GM19025 (cell line): ENCODE measurements at regions not wholly inside any gene's neighbourhood (a gene's known extent, or its start where the extent isn't known, plus 50 kb on each side); places are given as distances from the start of the nearest gene placed in this dataset.

Experiments
- ATAC-seq: cut with Tn5 transposase; IDR thresholded peaks from one replicate; pipeline ENCODE4 v1.9.1; 2021; ENCODE audit warnings: mild to moderate bottlenecking, low read depth, moderate library complexity; ENCODE audit not compliant: unreplicated experiment

DNA sequence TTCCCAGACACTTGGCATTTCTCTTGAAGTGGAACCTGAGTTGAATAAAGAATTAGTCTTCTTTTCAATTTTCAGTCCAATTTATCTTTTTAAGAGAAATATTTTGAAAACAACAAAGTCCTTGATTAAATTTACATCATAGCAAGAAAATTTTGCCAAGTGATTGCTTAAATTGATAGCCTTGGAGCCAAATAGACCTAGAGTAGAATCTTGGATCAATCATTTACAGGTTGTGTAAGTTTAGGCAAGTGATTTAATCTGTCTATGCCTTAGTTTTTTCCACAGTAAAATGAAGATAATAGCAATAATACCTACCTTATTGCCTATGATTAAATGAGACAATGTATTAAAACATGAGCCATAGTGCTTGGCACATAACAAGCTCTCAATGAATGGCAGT, 113.9 kb downstream of the LHX9 start:
- no peak for ATAC-seq

DNA sequence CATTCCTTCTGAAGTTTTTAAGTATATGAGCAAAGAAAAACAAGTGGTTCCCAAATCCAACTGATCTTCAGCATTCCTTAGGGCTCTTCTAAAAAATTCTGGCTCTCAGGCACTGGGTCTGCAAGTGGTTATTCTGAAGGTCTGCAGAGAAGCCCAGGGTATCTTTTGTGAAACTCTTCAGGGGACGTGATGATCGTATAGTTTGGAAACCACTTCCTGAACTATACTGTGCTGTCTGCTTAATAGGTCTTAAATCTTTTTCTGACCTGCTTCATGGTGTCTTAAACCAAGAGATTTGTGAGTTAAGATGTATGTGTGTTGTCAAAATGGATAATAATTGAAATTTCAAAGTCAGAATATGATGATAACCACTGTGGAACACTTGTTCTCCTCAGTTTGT, 115.5 kb downstream of the LHX9 start:
- no peak for ATAC-seq

DNA sequence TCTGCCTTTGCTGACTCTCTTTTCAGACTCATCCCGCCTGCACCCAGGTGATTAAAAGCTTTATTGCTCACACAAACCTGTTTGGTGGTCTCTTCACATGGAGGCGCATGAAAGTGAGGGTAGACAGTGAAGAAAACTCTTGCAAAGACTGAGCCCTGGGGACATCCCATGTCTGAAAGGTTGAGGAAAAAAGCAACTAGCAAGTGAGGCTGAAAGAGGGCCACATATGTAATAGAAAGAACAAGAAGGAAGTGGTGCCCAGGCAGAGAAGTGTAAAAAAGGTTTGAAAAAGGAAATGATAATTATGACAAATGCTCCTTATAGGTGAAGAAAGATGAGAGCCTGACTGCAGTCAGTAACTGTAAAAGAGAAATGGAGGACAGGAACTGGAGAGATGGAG, 115.9 kb upstream of the NEK7 start:
- ATAC-seq, result no peak

DNA sequence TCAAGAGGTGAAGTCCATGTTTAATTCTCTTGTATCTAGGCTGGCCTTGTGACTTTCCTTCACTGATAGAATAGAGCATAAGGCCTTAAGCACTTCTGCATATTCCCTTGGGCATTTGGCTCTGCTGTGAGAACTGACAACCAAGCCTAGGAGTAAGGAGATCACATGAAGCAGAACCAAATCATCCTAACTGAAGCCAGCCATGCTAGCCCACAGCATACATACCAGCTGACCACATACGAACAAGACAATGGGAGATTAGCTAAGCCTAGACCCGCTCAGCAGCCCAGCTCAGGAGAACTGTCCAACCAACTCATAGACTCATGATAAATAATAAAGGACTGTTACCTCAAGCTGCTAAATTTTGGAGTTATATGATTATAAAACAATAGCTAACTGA, 114.6 kb upstream of the NEK7 start:
- ATAC-seq, result no peak

DNA sequence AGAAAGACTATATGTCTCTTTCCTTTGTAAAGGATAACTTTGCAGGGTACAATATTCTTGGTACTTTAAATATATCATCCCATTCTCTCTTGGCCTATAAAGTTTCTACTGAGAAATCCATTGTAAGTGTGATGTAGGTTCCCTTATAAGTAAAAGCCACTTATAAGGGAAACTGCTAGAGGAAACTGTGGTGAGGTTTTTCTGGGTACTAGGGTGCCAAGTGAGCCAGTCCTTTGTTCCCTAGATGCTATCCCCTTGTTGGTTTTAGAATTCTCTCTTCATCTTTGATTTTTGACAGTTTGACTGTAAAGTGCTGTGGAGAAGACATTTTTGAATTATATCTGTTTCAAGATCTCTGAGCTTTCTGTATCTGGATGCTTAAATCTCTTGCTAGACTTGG, 108.9 kb upstream of the NEK7 start:
- ATAC-seq, result no peak

DNA sequence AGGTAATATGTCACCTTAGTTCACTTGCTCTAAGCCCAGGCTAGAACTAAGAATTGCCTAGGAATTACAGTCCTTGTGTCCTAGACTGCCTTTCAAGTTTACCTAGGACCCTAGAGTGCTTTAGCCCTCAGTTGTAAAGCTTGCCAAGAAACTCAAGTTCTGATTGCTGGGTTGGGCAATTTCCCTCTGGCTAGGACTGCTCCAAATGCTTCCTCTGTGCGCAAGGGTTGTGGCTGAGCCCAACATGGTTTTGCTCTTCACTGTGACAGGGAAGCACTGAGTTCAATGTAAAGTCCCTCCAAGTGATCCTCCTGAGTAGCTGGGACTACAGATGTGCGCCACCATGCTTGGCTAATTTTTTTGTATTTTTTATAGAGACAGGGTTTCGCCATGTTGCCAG, 102.3 kb upstream of the NEK7 start:
- ATAC-seq, result no peak

DNA sequence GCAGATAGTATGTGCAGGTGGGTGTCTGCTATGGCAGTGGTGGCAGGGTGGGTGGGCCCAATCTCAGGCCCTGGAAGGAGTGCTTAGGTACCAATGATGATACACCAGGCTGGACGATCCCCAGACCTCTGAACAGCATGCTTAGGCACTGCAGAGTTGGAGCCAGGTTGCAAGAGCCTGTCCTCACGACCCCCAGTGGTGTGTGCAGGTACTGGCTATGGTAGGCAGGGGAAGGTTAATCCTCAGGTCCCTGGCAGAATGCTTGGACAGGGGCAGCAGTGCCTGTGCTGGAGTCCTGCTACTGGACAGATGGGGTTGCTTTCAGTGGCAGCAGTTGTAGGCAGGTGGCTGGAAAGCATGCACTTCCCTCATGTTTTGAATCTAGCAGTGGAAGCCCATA, 100.5 kb upstream of the NEK7 start:
- ATAC-seq, result peak; percentile 49

DNA sequence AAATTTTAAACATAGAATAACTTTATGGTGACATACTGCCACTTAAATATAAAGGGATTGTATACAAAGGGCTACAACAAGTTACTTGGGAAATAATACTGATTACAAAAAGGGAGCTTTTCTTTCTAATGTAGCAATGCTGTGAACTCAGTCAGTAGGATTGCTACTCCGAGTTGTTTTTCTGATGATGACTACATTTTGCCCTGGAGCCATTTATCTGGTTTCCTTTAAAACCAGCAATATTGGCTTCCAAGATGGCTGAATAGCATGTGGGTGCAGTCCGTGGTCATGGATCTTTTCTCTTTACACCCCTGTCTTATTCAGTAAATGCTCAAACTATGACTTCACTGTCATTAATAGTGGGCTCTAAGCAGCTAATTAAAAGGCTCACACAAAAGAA, 92.6 kb upstream of the NEK7 start:
- ATAC-seq, result no peak

DNA sequence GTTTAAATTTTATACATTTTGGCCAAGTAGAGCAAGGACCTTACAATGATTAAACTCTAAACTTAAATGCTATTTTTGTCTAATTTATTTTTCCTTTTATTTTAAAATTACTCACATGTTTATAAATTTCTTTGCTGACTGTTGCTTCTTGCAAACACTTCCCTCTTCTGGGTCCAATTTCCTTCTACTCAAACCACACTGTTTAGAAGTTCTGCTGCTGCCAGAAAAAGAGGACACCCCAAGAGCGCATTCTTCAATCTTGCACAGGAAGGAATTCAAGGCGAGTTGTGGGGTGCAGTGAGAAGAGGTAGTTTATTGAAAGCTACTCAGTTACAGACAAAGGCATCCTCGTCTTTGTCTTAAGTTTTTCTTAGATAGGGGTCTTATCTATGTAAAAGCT, 88.5 kb upstream of the NEK7 start:
- ATAC-seq, result no peak

DNA sequence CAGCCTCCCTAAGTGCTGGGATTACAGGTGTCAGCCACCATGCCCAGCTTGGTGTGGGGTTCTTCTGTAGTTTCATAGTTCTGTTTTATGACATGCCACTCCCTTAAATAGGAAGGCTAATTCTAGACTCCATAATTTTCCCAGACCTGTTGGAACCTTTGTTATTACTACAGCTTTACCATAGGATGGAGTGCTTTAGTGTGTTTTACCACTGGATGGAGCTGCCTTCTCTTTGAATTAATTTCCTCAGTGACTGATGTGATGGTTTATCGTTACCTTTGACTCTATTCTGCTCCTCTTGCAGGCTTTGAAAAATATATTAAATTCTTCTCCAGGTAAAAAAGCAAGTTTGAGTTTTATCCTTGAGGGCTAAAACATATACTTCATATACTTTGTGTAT, 84.6 kb upstream of the NEK7 start:
- ATAC-seq, result no peak

DNA sequence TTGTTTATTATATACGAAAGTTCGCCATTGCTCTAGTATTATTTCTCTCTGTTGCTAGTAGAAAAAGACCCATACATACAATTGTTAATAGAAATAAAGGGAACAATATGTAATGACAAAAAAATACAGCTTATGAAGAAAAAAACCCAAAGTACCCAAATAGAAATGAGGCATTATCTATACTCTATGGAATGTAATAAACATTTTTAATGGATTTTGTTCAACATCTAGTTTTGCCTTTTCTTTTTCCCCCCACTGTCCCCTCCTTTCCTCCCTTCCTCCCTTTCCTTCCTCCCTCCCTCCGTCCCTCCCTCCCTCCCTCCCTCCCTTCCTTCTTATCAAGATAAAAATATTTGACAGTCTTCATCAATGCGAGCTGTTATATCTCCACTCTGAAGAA, 81.5 kb upstream of the NEK7 start:
- no peak for ATAC-seq

DNA sequence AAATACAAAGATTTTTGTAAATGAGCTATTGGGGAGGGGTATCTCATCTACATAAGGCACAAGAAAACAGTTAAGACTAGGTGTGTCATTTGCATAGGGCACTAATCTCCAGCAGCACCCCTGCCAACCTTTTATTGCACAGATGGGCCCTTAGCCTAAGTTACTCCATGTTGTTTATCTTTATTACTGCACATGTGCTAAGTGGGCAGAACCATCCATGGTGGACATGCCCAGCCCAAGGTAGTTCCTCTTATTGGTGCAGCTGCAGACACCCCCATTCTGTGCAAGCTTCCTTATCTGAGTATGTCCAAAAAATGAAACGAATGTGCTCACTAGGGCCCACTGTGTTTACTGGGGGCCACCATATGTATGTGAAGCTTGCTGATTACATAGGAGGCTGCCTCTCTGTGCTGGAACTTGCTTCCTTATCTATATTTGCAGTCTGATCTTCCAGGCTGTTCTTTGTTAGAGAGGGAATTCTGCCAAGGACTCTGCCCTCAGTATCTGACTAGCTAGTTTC, 77.3 kb upstream of the NEK7 start:
- ATAC-seq, result no peak

DNA sequence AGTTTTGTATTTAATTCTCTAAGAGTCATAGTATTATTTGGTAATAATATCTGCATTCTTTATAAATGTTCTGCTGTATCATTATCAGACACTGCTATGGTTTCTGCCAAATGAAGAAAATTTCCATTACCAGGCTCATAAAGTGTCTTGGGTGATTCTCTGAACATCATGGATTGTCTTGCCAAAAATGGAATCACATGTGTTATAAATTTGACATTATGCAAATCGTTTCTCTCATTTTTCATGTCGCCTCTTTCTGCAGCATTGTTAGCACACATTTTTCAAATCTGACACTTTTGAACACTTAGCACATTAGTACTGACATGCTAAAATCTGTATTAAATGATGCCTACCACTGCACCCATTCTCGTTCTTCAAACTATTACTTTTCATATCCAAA, 74.2 kb upstream of the NEK7 start:
- no peak for ATAC-seq

DNA sequence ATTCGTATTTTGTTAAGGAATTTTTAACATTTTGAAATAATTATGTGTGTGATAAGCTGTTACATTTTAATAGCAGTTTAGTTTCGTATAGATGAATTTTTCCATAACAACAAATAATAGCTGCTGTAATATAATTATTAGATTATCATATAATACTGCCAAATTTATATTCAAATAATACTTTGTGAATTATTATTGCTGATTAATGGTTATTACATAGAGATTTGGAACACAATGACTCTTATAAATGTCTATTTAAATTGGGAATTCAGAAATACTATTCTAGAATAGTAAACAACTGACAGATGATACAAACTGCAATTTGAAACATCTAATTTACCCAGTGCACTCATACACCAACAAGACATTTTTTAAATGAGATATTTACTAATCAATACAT, 73.2 kb upstream of the NEK7 start:
- no peak for ATAC-seq

DNA sequence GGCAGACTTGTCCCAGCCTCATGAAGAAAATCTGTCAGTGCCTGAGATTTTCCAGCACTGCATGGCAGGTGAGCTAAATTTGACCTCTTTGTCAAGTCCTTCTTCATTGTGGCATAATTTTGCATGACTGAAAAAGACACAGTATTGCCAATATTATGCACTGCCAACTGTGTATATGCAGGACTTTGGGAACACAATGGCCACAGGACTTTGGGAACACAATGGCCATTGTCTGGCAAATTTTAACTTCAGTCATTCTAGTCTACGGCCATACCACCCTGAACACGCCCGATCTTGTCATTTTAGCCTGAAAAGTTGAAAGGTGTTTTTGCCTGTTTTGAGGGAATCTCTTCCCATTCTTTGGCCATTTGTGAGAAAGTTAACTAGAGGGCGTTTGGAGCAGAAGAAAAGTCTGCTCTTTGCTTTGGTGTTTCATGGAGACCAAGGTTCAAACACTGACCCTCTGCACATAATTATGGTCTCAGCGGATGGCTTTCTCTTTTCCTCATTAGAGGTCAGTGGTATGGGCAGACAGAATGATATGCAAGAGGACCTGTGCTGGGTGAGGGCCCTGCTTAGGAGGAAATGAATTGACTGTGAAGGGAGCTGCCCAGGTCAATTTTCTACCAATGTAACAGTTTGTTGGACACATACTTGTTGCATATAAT, 72.4 kb upstream of the NEK7 start:
- no peak for ATAC-seq

DNA sequence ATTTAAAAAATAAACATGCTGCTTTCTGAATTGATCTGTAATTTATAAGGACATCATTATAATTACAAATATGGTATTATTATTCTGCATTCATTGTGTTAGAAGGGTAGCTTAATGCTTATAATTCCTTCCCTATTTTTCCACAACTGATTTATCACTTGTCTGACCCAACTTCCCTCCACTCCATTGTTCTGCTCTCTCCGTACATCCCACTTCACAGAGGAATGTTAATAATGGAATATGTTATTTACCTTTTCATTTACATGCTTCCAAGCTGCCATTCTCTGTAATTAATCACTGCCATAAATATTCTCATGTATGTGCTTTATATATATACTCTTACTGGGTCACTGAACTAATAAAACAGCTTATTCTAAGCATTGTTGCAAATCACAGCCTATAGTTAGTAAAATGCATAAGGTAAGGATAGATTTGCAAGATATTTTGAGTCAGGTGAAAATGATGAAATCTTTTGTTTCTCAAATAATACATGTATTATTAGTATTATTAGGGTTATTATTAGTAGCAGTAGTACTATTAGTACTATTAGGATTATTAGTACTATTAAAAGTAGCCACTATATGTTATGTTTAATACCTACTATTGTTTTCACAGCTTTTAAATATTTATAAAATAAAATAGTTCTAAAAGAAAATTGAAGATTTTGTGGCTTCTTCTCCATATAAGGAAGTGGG, 70.6 kb upstream of the NEK7 start:
- ATAC-seq, result no peak

DNA sequence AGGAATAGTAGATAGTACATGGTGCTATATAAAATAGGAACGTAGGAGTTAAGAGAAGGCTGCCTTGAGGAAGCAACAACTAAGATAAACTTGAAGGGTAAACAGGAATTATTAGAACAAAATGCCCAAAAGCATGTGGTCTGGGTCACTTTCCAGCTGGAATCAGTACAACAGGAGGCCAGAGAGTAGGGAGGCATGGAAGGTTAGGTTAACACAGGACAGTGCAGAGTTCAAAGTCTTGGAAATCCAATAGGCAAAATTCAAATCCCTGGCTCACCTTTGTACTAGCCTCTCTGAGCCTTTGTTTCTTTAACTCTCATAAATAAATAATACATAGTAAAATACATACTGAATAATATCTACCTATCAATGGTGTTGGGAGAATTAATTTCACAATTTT, 69.0 kb upstream of the NEK7 start:
- no peak for ATAC-seq

DNA sequence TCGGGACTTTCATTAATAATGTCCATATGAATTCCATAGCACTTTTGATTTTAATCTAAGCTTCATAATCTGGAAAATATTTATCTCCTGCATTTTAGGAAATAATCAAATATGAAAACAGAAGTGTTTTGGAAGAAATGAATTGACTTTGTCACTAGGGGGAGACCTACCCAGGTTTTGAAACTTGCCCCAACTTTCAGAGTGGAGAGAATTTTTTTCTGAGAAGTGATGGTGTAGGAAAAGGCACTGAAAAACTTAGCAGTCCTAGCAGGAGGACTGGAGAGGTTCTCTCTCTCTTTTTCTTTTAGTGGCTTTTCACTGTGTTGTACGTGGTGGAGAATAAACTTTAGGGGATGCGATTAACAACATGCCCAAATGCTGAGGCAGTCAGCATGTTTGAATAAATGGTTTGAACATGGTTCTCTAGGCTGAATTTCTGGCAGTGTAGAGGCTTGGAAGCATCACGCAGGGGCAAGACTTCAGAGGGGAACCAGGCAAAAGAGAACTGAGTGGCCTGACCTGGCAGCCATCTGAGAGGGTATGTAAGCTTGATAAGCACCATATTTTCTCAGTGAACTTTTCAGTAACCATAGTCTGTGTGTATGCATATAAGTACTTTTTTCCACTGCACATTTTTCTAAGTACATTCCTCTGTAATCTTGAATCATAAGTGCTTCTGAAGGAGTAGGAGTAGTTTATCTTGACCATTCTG, 68.3 kb upstream of the NEK7 start:
- ATAC-seq, result no peak

DNA sequence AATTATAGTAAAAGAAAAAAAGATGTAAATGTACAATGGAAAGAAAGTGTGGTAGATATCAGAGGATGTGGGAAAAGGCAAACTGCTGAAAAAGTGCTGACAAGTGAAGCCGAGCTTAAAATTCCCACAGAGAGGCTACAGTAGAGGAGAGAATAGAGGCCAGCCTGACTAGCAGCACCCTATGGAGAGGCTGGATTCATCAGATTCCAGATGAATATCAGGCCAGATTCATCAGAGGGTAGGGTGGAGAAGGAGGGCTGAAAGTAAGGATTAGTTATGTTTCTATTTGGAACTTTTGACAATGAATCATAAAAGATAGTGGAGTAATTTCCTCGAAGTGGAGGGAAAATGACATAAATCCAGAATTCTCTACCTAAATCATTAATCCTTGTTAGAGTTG, 60.4 kb upstream of the NEK7 start:
- ATAC-seq, result no peak

DNA sequence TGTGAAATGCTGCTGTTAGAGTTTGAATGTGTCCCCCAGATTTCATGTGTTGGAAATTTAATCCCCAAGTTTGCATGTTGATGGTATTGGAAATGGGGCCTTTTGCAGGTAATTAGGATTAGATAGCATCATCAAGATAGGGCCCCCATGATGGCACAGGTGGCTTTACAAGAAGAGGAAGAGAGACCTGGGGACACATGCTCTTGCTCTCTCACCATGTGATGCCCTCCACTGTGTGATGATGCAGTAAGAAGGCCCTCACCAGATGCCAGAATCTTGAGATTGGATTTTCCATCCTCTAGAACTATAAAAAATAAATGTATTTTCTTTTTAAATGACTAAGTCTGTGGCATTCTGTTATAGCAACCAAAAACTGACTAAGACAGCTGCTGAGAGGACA, 57.0 kb upstream of the NEK7 start:
- no peak for ATAC-seq

DNA sequence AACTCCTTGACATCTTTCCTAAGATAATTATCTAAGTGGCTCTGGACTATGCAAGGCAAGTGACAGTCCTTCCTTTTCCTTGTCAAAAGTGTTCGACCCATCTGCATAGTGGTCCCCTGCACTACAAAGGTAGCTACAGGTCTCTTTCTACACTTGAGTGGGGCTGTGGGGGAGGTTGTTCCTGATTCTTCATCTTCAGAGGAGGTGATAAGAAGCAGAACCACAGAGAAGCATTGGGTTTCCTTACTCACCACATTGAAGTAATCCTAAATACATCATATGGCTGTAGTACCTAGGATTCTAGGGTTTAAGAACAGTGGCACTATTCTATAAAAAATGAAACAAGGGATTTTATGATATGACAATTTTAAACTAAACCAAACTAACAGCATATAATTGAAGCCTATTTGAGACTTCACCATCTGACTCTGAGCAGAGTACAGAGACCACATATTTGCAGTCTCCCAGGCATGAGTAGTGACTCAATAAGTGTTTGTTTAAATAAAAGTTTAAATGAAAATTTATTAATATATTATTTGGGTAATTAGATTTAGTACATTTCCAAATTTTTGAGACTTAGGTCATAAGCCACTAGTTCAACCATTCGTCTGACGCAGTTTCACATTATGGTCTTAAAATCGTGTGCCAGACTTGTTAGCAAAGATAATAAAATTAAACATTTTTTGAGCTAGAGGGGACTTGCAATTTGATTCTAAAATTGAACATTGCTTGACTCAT, 54.9 kb upstream of the NEK7 start:
- ATAC-seq, result no peak
